GM19351 (cell line): ENCODE measurements at regions not wholly inside any gene's neighbourhood (a gene's known extent, or its start where the extent isn't known, plus 50 kb on each side); places are given as distances from the start of the nearest gene placed in this dataset.

ENCODE experiments used
- ATAC-seq: cut with Tn5 transposase; IDR thresholded peaks from one replicate; pipeline ENCODE4 v1.9.1; 2021; ENCODE audit warnings: mild to moderate bottlenecking, moderate library complexity; ENCODE audit not compliant: unreplicated experiment

DNA sequence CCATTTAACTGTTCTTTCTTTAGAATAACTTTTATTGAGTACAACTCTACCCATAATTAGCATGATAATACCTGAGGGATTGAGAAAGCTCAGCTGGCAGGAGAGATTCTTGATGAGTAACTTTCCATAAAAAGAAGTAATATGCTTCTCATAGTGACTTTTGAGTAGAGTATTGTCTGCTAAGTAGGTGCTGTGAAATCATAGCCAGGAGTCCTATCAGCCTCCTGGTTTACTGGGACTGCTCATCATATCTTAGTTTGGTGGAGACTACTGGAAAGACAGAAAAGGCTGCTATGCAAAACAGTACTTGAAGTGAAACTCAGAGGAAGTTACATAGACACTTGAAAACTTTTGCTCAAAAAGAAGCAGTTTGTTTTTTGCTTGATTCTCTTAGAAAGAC, 113.3 kb upstream of the ATP2B1 start:
- ATAC-seq, result peak; percentile 80

DNA sequence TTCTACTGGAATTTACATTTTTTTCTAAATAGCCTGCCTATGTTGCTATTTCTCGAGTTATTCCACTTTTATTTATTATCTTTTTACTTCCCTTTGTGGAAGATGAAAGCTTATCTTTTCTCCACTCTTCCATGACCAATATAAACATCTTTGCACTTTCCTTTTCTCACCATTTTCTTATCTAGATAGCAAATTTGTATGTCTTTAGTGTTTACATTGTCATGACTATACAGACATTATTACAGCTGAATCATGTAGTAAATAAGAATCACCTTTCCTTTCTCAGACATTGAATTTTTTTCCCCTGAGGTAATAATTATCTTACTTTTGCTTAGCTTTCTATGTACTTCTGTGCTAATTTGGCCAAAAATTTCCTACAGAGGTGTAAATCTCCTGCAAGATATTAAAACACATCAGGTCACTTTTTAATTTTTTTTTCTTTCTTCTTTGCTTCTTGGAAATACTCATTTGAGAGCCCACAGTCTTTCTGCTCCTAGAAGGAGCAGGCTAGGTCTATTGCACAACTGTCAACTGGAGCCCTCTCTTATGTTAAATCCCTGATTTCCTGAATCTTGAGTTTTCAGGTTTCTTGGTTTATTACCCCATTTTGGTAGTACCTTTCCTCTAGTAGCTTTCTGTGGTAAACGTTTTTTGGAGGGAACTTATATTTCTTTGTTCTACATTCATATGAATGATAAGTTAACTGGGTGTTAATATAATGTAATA, 109.0 kb upstream of the ATP2B1 start:
- no peak for ATAC-seq

DNA sequence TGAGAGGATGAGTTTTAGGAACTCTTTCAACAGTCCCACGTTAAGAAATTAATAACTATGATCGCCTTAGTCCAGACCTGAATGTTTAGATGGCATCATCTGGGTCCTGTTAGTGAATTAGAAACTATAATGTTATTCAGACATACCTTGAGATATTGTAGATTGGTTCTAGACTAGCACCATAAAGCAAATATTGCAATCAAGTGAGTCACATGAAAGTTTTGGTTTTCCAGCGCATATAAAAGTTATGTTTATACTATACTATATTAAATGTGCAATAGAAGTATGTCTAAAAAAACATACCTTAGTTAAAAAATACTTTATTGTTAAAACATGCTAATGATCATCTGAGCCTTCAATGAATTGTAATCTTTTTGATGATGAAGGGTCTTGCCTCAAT, 106.6 kb upstream of the ATP2B1 start:
- no peak for ATAC-seq

DNA sequence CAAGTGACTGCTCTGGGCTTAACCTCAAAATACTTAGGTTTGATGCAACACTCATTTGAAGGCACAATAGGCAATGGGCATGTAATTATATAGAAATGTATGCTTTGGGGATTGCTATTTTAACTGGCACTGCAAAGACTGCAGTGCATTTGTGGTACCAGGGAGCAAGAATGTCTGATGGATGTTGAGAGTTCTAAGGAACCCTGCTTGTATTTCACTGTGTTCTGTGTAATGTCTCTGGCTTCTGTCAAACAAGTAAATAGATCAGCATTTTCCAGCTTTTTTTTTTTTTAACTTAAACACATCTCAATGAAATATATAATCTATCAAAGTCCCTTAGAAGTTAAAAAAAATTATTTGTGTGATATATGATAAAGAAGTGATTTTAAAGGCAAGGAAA, 94.8 kb upstream of the ATP2B1 start:
- ATAC-seq, result no peak

DNA sequence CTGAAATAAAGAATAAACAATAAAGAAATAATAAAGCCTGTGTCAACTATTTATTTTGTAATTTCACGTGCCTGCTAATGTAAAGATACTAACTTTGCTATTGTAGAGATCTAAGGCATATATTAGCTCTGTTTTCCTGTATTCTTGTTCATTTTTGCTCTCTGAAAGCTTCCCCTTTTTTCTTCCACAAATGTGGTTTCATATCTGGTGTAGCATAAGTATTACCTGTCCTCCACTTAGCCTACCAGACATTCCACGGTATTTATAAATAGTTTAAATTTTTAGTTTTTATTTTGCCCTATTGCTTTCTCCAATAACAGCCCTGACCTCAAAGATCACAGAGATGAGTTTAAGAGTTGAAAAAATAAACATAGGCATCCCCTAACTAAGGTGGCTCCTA, 92.6 kb upstream of the ATP2B1 start:
- ATAC-seq, result no peak

DNA sequence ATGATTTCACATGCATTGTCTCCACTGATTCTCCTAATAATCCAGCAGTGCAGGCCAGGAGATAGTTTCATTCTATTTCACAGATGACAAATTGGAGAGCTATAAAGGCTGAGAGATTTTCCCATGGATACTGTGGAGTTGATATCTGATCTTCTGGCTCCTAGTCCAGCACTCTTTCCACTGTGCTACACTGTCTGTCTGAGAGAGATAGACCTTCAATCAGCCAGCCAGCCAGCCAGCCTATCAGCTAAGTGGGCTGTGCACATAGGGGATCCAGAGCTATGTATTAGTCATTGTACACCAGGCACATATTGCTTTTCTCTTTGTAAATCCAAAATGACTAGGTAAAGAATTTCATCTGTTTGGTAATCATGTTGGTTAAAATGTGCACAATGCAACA, 91.8 kb upstream of the ATP2B1 start:
- no peak for ATAC-seq

DNA sequence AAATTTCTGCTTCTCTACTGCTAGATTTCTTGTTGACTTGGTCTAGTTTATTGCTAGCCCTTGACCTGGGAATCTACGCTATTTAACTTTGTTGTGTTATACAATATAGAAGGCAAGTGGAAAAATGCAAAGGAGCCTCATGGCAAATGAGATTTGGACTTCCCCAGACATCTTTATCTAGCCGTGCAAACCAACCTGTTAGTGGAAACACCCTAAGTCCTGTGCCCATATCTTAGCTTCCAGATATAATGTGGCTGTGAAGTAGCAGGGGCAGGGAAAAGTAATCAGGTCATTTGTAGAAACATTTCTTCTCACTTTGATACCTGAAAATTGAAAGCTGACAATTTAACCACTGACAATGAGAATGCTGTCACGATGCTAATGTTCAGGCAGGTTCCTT, 90.7 kb upstream of the ATP2B1 start:
- ATAC-seq, result no peak

DNA sequence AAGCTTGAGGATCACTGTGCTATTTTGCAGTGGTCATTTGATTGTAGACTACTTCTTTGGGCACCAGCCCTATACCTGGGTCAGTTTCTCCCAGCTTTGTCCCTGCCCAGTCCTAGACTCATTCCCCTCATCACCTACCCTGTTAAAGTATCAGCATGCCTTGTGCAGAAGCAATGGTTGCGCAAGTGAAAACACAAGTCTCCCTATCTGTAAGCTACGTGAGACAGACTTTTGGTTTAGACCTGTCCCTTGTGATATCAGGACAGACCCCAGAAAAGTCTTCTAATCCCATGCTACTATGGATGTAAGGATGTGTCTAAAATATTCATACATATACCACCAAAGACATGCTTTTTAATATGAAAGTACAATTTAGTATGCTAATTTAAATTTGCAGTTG, 88.8 kb upstream of the ATP2B1 start:
- ATAC-seq, result no peak

DNA sequence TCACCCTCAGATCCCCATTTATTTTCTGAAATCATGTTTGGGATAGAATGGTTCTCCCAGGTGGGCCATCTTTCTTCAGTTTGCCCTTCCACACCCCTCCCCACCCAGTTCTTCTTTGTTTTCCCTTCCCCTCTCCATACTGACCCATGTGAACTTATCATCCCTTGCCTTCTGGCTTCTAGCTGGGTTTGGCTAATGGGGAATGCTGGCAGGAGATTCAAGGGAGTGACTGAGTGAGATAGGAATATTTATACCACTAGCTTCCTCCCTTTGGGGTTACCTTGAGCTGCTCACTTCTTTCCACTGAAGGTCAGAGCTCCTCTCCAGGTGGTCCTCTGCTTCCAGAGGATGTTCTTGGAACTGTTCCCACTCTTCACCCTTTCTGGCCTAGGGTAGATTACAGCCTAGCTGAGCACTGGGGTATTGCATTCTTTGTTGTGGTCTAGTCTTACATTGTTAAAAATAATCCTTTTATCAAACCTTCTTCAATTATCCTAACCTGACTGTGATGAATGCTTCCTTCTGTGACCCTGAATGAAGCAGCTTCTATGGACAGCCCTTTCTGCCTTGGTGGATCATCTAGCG, 88.3 kb upstream of the ATP2B1 start:
- ATAC-seq, result no peak

DNA sequence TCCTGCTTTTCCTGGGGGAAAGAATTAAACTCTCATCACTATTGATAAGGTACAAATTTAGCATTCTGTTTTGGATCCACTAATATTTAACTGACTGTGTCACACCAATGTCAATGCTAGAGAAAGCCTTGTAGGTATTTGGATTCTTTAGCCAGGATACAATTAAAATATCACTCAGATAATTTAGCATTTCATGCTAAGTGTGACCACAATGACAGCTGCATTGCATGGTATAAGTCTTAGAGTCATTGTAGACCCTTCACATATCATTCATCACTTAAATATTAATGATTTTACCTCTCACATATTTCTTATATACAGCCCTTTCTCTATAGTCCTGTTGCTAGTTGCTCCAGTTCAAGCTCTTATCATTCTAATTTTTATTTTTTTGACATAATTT, 85.3 kb upstream of the ATP2B1 start:
- no peak for ATAC-seq

DNA sequence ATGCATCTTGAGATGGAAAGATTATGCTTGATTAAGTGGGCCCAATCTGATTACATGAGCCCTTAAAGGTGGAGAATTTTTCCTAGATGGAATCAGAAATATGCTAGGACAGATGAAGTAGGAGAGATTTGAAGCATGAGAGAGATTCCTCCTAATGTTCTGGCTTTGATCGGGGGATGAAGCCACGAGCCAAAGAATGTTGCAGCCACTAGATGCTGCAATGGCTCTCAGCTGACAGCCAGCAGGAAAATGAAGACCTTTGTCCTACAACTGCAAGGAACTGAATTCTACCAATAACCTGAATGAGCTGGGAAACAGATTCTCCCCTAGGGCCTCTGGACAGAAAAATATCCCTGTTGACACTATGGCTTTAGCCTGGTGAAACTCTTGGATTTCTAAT, 82.6 kb upstream of the ATP2B1 start:
- ATAC-seq, result no peak

DNA sequence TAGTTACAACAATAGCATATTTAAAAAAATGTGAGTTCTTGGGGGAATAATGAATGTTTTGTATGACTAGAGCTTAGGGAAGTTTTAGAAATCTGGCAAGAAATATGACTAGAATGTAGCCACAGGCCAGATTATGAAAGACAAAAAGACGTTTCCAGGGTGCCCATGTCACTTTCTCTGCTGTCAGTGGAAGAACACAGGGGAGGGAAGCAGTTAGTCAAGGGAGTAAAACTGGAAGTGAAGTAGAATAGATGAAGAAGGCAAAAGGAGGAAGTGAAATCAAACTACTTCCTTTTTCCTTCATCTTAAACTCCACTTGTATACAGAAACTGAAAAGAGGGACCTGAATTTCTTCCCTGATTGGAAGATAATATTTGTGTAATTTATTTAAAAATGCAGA, 81.2 kb upstream of the ATP2B1 start:
- peak; percentile 95 for ATAC-seq

DNA sequence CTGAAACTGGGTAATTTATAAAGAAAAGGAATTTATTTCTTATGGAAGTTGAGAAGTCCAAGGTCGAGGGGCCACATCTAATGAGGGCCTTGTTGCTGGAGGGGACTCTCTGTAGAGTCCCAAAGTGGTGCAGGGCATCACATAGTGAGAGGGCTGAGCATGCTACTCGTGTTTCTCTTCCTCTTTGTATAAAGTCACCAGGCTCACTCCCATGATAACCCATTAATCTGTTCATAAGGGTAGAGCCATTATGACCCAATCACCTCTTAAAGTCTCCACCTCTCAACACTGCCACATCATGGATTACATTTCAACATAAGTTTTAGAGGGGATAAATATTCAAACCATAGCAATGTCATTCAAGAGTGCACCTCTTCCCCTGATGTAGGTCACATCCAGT, 79.1 kb upstream of the ATP2B1 start:
- no peak for ATAC-seq

DNA sequence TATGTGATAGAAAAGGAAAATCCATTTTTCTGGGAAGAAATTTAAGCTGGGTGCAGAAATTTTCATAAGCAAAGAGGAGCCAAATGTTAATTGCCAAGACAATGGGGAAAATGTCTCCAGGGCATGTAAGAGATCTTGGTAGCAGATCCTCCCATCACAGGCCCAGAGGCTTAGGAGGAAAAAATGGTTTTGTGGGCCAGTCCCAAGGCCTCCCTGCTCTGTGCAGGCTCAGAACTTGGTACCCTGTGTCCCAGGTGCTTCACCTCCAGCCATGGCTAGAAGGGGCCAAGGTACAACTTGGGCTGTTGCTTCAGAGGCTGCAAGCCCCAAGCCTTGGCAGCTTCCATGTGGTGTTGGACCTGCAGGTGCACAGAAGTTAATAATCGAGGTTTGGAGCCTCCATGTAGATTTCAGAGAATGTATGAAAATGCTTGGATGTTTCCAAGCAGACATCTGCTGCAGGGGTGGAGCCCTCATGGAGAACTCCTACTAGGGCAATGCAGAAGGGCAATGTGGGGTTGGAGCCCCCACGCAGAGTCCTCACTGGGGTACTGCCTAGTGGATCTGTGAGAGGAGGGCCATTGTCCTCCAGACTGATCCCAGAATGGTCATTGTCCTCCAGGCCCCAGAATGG, 77.7 kb upstream of the ATP2B1 start:
- ATAC-seq, result no peak

DNA sequence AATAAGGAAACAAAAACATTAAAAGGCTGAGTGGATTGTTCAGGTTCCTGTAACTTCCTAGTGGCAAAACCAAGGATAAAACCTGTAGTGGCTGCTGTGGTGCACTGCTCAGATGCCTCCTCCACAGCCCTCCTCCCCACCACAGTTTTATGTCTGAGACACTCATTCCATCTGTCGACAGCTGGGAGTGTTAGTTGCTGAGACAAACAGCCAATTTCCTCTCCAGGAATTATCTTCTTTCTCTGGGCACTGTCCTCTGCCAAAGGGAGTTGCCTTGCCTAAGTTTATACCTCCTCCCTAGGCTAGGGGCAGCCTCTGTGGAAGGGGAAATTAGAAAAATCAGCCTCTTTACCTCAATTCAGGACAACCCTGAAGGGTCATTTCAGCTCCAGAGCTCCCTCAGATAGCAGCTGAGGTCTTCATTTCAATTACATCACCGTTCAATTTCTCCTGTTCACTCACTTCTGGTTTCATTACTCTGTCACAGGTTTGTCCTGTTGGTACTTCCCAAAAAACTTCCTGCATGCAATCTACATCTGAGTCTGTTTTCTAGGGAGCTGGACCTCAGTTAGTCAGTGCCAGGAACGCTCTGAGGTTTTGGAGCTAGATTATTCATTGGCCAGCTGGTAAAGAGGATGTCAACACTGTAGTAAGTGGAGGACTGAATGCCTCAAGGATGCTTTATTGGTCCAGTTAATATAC, 74.9 kb upstream of the ATP2B1 start:
- no peak for ATAC-seq

DNA sequence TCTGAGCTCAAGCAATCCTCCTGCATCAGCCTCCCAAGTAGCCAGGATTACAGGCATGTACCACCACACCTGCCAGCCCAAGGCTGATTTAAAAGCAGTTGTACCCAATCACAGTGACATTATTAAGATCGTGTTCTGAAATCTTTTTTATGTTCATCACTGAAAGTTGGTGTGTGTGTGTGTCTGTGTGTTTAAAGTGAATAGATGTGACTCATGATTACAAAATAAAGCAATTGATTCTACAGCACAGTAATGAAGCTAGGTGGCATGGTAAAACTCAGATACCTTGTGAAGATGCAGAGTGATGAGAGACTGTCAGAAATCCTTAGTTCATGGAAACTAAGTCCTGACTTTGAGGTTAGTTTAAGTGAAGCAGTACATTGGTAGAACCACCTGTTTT, 74.2 kb upstream of the ATP2B1 start:
- no peak for ATAC-seq

DNA sequence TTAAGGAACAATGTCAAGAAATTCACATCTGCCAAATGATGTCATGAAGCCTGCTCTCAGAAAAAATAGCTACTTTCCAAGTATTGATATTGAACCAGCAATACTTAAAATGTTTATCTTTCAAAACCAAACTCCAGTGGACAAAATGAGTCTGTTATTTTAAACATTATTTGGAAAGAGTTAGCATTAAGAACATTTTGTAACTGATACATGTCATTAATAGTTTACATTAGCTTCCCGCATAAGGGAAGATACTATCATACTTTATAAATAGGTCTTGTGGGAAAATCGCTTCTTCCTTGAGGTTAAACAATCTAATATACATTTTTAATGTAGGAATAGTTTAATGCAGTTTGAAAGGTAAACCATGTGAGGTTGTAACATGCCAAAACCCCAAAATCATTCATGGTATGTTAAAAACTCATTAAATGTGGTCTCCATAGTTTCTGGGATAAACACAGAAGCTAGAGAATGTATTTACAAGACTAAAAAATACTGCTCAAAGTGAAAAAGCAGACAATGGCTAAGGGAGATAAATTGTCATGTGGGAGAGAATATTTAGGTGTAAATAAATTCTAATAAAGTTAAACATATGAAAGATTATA, 73.4 kb upstream of the ATP2B1 start:
- no peak for ATAC-seq

DNA sequence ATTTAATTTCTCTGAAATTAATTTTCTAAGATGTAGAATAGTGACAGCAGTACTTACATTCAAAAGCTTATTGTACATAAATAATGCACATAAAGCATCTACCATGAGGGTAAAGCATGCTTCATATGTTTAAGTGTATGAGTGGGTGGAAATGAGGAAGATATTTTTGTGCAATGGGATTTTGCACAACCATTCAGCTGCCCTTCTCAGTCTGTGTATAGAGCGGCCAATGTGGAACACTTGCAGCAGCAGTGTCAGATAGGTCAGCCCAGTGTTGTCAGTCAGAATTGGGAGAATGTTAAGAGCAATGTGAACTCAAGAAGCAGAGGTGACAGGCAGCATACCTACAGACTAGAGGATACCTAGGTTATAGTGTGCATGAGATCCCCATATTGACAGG, 72.5 kb upstream of the ATP2B1 start:
- no peak for ATAC-seq

DNA sequence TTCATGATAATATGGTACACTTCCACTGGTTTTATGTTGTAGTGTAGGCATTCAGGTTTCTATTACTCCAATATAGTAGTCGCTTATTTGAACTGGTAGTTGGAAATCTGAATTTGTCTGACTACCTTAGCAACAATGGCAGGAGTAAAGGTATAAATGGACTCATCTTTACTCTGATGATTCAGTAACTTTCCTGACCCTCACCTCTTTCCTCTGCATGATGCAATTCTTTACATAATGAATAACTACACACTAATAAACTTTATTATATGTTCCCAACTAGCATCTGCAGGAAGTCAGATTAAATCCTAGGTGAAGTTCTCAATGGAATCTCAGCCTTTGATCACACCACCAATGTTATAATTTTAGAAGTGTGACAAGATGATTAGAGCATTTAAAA, 70.5 kb upstream of the ATP2B1 start:
- ATAC-seq, result no peak

DNA sequence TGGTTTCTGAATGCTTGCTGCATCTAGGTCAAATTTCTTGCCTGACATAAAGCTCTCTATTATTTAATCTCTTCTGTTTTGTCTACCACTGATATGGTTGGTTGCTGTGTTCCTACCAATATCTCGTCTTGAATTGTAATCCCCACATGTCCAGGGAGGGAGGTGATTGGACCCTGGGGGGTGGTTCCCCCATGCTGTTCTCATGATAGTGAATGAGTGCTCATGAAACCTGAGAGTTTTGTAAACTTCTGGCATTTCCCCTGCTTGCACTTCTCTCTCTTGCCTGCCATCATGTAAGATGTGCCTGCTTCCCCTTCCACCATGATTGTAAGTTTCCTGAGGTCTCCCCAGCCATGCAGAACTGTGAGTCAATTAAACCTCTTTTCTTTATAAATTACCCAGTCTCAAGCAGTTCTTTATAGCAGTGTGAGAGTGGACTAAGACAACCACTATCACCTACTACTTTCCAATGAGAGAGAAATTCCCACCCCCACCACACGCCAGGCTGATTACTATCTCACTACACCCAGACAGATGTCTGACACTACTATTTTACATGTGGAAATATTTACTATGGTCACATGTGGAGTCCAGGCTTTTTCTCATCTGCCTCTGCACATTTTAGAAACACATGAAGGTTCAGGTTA, 69.2 kb upstream of the ATP2B1 start:
- ATAC-seq, result no peak

DNA sequence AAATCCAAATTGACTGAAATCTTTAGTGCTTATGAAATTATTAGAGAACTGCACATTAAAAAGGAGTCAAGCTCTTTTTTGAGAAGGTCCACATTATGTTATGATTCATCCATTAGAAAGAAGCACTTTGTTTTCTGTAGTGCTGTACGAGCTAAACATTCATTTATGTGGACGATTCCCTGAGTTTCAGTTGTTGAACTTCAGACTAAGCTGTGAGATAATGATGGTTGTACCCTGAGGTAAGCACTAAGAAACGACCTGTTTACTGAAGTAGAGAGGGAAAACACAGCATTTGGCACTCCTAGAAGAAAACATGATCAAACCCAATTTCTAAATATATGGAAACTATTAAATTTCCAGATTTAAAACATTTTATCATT, 67.3 kb upstream of the ATP2B1 start:
- ATAC-seq, result no peak
